ENCODE measurements at regions not wholly inside any gene's neighbourhood (a gene's known extent, or its start where the extent isn't known, plus 50 kb on each side); places are given as distances from the start of the nearest gene placed in this dataset.

DNA sequence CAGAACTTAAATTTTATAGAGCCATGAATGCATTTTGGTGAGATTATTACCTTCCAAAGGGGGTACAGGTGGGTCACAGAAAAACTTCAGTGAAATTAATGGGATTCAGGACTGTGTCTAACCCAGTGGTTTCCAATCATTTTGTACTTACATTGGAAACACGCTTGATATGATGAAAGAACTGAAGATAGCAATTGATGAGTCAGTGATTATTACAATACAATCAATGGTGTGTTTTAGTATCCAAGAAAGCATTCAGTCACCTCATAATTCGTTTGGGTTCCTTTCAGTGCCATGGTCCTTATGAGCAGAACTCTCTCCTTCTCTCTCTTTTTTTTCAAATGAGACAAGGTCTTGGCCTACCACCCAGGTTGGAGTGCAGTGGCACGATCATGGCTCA is 66.5 kb upstream of the IGFBP5 start:
- Histone ChIP-seq H3K9me3 (no peaks in the 10 kb centered on the region), H3K27ac (no peak overlapping the region), H3K36me3 (no peaks in the 10 kb centered on the region), H3K27me3 (no peaks in the 10 kb centered on the region), H3K4me3 (no peak overlapping the region), H3K4me1 (peaks cover 11% of the 10 kb centered on the region)
- WGBS = 93% methylated on average over 3 of the region's 3 CpGs
- DNase-seq (ENCODE audit: low spot score in 2 of 2) = no peak
- no peak for TF ChIP-seq POLR2AphosphoS5 (IDR thresholded peaks at IDR 0.05)
- no peak for TF ChIP-seq POLR2A (IDR thresholded peaks at IDR 0.05)
- TF ChIP-seq, protein P1, sequence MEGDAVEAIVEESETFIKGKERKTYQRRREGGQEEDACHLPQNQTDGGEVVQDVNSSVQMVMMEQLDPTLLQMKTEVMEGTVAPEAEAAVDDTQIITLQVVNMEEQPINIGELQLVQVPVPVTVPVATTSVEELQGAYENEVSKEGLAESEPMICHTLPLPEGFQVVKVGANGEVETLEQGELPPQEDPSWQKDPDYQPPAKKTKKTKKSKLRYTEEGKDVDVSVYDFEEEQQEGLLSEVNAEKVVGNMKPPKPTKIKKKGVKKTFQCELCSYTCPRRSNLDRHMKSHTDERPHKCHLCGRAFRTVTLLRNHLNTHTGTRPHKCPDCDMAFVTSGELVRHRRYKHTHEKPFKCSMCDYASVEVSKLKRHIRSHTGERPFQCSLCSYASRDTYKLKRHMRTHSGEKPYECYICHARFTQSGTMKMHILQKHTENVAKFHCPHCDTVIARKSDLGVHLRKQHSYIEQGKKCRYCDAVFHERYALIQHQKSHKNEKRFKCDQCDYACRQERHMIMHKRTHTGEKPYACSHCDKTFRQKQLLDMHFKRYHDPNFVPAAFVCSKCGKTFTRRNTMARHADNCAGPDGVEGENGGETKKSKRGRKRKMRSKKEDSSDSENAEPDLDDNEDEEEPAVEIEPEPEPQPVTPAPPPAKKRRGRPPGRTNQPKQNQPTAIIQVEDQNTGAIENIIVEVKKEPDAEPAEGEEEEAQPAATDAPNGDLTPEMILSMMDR (IDR thresholded peaks at IDR 0.05) = no peak
- no peak for TF ChIP-seq EP300 (IDR thresholded peaks at IDR 0.05)

DNA sequence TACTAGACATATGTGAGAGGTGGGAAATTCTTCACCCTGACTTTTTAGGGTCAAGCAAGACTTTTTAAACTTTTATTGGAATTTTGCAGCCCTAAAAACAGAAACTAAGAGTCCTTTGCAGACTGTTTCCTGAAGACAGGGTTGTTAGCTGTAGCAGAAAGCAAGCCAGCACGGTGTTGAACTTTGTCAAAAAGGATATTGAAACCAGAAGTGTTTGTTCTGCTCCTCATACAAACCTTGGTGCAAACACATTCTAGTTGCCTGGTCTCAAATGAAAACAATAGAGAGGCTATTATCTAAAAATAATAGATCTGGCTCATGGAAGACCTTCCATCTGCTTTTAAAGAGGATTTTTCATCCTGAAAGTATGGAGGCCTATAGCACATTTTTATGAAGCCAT is 65.8 kb upstream of the IGFBP5 start:
- no peaks in the 10 kb centered on the region for H3K9me3 ChIP-seq
- no peak for DNase-seq (ENCODE audit: low spot score in 2 of 2)
- 37% methylated on average over 1 of the region's 1 CpG for WGBS
- no peaks in the 10 kb centered on the region for H3K27me3 ChIP-seq
- peaks cover 9% of the 10 kb centered on the region for H3K4me1 ChIP-seq
- TF ChIP-seq POLR2A (IDR thresholded peaks at IDR 0.05) (no peak), EP300 (IDR thresholded peaks at IDR 0.05) (no peak), POLR2AphosphoS5 (IDR thresholded peaks at IDR 0.05) (no peak)
- TF ChIP-seq, protein P1 (IDR thresholded peaks at IDR 0.05) = no peak
- no peaks in the 10 kb centered on the region for H3K36me3 ChIP-seq
- H3K27ac ChIP-seq = no peak overlapping the region
- no peak overlapping the region for H3K4me3 ChIP-seq

DNA sequence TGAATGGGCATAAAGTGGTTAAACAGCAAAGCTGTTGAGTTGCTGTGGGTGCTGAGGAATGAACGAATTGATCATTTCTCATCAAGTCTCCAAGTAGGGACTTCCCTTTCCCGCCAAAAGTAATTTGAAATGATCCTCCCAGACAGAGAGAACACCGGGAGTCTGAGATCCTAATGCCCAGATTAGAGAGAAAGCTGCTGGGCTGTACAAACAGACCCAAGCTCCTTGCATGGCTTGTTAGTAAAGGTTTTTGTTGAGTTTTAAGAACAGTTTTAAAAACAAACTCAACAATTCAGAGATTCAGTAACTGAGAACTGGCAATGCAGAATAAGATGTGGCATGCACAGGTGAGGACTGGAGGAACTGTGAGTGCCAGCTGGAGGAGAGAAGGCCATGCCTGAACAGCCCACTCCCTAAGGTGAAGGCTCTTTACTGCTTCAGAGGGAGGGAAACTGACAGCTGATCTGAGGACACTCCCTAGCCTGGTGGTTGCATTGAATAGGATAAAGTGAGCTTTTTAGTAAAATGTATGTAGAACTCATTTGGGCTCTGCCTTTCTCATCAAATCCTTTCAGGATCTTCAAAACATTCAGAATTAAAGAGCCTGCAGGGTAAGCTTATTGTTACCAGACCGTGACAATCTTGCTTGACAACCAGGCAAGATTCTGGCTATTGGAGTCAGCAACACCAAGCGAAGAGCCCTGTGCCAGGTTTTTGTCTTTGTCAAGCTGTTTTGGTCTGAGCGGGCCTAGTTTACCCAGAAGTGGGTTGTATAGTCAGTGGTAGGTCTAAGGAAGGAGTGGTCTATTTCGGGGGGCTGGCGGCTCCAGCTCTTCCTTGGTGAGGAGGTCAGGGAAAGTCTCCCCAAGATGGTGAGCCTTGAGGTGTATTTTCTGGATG is 63.2 kb upstream of the IGFBP5 start:
- Histone ChIP-seq H3K9me3 (no peaks in the 10 kb centered on the region), H3K4me1 (peaks cover 9% of the 10 kb centered on the region), H3K4me3 (no peak overlapping the region), H3K27ac (no peak overlapping the region), H3K36me3 (no peaks in the 10 kb centered on the region), H3K27me3 (no peaks in the 10 kb centered on the region)
- TF ChIP-seq, protein P1 (IDR thresholded peaks at IDR 0.05) = no peak
- TF ChIP-seq EP300 (IDR thresholded peaks at IDR 0.05) (no peak), POLR2A (IDR thresholded peaks at IDR 0.05) (no peak), POLR2AphosphoS5 (IDR thresholded peaks at IDR 0.05) (no peak)
- WGBS = 57% methylated on average over 8 of the region's 8 CpGs
- DNase-seq (ENCODE audit: low spot score in 2 of 2) = no peak

DNA sequence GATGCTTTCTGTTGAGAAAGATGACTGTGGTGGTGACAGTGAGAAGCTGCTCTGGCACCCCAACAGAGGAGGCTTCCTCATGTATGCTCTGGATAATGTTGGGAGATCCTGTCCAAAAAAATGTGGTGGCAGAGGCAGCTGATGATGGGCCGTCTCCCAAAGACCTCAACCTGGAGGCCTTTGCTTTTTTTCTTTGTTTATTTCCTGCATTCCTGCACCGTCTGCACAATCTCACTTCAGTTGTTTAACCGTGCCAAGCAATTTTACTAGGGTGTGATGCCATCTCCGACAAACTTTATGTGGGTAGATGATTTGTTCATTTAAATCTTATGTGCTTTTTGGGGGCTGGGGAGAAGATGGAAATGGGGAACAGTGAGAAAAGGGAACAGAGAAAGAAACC is 62.2 kb upstream of the IGFBP5 start:
- no peak overlapping the region for H3K4me3 ChIP-seq
- no peaks in the 10 kb centered on the region for H3K36me3 ChIP-seq
- no peaks in the 10 kb centered on the region for H3K27me3 ChIP-seq
- DNase-seq (ENCODE audit: low spot score in 2 of 2) = no peak
- TF ChIP-seq, protein P1 (IDR thresholded peaks at IDR 0.05) = no peak
- TF ChIP-seq POLR2A (IDR thresholded peaks at IDR 0.05) (no peak), POLR2AphosphoS5 (IDR thresholded peaks at IDR 0.05) (no peak), EP300 (IDR thresholded peaks at IDR 0.05) (no peak)
- H3K9me3 ChIP-seq = no peaks in the 10 kb centered on the region
- no peak overlapping the region for H3K27ac ChIP-seq
- H3K4me1 ChIP-seq = peaks cover 11% of the 10 kb centered on the region
- WGBS = 32% methylated on average over 4 of the region's 4 CpGs

DNA sequence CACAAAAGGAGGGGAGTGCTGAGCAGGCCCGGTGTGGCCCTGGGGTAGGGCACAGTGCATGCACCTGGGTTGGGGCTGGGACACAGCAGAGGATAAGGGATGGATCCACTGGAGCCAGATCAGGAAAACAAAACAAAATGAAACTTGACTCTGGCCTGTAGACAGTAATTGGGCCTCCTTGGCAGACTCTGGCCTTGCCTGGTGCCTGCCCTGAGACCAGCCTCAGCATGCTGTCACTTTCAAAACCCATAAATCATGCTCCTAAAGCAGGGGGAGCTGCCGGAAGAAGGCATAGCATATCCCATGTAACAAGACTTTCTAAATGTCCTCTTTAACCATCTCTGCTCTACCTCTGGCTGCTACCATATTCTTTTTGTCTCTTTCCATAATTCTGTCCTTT is 61.1 kb upstream of the IGFBP5 start:
- TF ChIP-seq, protein P1 (IDR thresholded peaks at IDR 0.05) = no peak
- no peak for TF ChIP-seq POLR2AphosphoS5 (IDR thresholded peaks at IDR 0.05)
- TF ChIP-seq EP300 (IDR thresholded peaks at IDR 0.05) = no peak
- no peak for TF ChIP-seq POLR2A (IDR thresholded peaks at IDR 0.05)
- no peak overlapping the region for H3K27ac ChIP-seq
- no peak overlapping the region for H3K4me3 ChIP-seq
- no peaks in the 10 kb centered on the region for H3K27me3 ChIP-seq
- WGBS = 60% methylated on average over 2 of the region's 2 CpGs
- no peak for DNase-seq (ENCODE audit: low spot score in 2 of 2)
- H3K36me3 ChIP-seq = no peaks in the 10 kb centered on the region
- H3K4me1 ChIP-seq = peaks cover 11% of the 10 kb centered on the region
- H3K9me3 ChIP-seq = no peaks in the 10 kb centered on the region
